Smooth muscle cell (in vitro differentiated cells): ENCODE measurements at regions not wholly inside any gene's neighbourhood (a gene's known extent, or its start where the extent isn't known, plus 50 kb on each side); places are given as distances from the start of the nearest gene placed in this dataset.

Experiments used
- DNase-seq: peaks from one replicate; lab custom pipeline; 2025; ENCODE audit not compliant: unreplicated experiment; lab: John Stamatoyannopoulos, UW
- H2AFZ ChIP-seq: fragments of 200-600 bp; sonication (generic); 2 replicates; pipeline ENCODE4 v1.6.0; 2016; ENCODE audit warnings: antibody characterized with exemption, low read depth, mild to moderate bottlenecking
- H3F3A ChIP-seq: fragments of 200-600 bp; sonication (generic); 2 replicates; pipeline ENCODE4 v1.6.0; 2017; ENCODE audit warnings: antibody characterized with exemption, low read depth
- H3K27ac ChIP-seq: fragments of 200-600 bp; sonication (generic); 2 replicates; pipeline ENCODE4 v1.5.1; 2016; ENCODE audit warnings: low read depth, mild to moderate bottlenecking
- H3K27me3 ChIP-seq: fragments of 200-600 bp; sonication (generic); 2 replicates; pipeline ENCODE4 v1.6.1; 2016; ENCODE audit warnings: low read depth, mild to moderate bottlenecking
- H3K36me3 ChIP-seq: fragments of 200-600 bp; sonication (generic); 2 replicates; pipeline ENCODE4 v1.5.1; 2016; ENCODE audit warnings: low read depth
- H3K4me1 ChIP-seq: fragments of 200-600 bp; sonication (generic); 2 replicates; pipeline ENCODE4 v1.5.1; 2016; ENCODE audit warnings: low read depth
- H3K4me2 ChIP-seq: fragments of 200-600 bp; sonication (generic); 2 replicates; pipeline ENCODE4 v1.6.0; 2016; ENCODE audit warnings: mild to moderate bottlenecking
- H3K4me3 ChIP-seq: fragments of 200-600 bp; sonication (generic); 2 replicates; pipeline ENCODE4 v1.5.1; 2016; ENCODE audit warnings: mild to moderate bottlenecking
- H3K79me2 ChIP-seq: fragments of 200-600 bp; sonication (generic); 2 replicates; pipeline ENCODE4 v1.6.0; 2016; ENCODE audit warnings: low read depth, mild to moderate bottlenecking
- H3K9ac ChIP-seq: fragments of 200-600 bp; sonication (generic); 2 replicates; pipeline ENCODE4 v1.6.0; 2016; ENCODE audit warnings: low read depth
- H3K9me3 ChIP-seq: fragments of 200-600 bp; sonication (generic); replicated peaks from 2 replicates; pipeline ENCODE4 v1.5.1; 2016; ENCODE audit warnings: low read depth
- H4K20me1 ChIP-seq: fragments of 200-600 bp; sonication (generic); 2 replicates; pipeline ENCODE4 v1.6.0; 2016; ENCODE audit warnings: low read depth
- CTCF ChIP-seq: fragments of 200-600 bp; sonication (generic); IDR thresholded peaks from 2 replicates; pipeline ENCODE4 v1.5.1; 2017; ENCODE audit warnings: borderline replicate concordance, mild to moderate bottlenecking, antibody characterized with exemption; ENCODE audit not compliant: insufficient read depth, poor library complexity, severe bottlenecking
- WGBS: methylation state at CpG from one replicate; pipeline ENCODE4 v1.1.7; 2016; ENCODE audit warnings: low lambda C conversion rate; 5-methylcytosine and 5-hydroxymethylcytosine counted together

GRCh38 chr10:37643187-37643586, 214.2 kb downstream of the ZNF248 start:
- DNase-seq: no peak
- Histone ChIP-seq H3F3A (no peaks in the 10 kb centered on the region), H3K79me2 (no peaks in the 10 kb centered on the region), H3K4me2 (no peak overlapping the region), H3K9ac (no peak overlapping the region), H3K27ac (no peak overlapping the region), H3K27me3 (no peaks in the 10 kb centered on the region), H3K36me3 (no peaks in the 10 kb centered on the region), H3K4me3 (no peak overlapping the region), H4K20me1 (no peaks in the 10 kb centered on the region), H3K9me3 (no peaks in the 10 kb centered on the region), H2AFZ (no peak overlapping the region), H3K4me1 (no peaks in the 10 kb centered on the region)
- 47% methylated on average over 1 of the region's 1 CpG for WGBS
- TF ChIP-seq CTCF: no peak

- H3K9ac ChIP-seq: no peak overlapping the region
- no peak for DNase-seq
- 77% methylated on average over 8 of the region's 8 CpGs for WGBS
- TF ChIP-seq CTCF: no peak
- no peaks in the 10 kb centered on the region for H3K4me1 ChIP-seq
- no peaks in the 10 kb centered on the region for H4K20me1 ChIP-seq
- no peaks in the 10 kb centered on the region for H3K9me3 ChIP-seq
- no peak overlapping the region for H3K4me3 ChIP-seq
- no peaks in the 10 kb centered on the region for H3K79me2 ChIP-seq
- no peaks in the 10 kb centered on the region for H3K27me3 ChIP-seq
- H3K27ac ChIP-seq: no peak overlapping the region
- no peaks in the 10 kb centered on the region for H3K36me3 ChIP-seq
- H3K4me2 ChIP-seq: no peak overlapping the region
- no peaks in the 10 kb centered on the region for H3F3A ChIP-seq
- no peak overlapping the region for H2AFZ ChIP-seq
Observed at GRCh38 chr10:37640301-37640700, 217.1 kb downstream of the ZNF248 start.

GRCh38 chr10:37639200-37639599, 218.2 kb downstream of the ZNF248 start:
- Histone ChIP-seq H3K4me2 (no peak overlapping the region), H3K27me3 (no peaks in the 10 kb centered on the region), H3K9ac (no peak overlapping the region), H3K79me2 (no peaks in the 10 kb centered on the region), H4K20me1 (no peaks in the 10 kb centered on the region), H3K4me3 (no peak overlapping the region), H3K36me3 (no peaks in the 10 kb centered on the region), H3K27ac (no peak overlapping the region), H3K9me3 (no peaks in the 10 kb centered on the region), H2AFZ (no peak overlapping the region), H3K4me1 (no peaks in the 10 kb centered on the region), H3F3A (no peaks in the 10 kb centered on the region)
- TF ChIP-seq CTCF: no peak
- WGBS: 67% methylated on average over 4 of the region's 5 CpGs
- DNase-seq: no peak

- H3K4me1 ChIP-seq: no peaks in the 10 kb centered on the region
- WGBS: 73% methylated on average over 1 of the region's 1 CpG
- no peak overlapping the region for H3K9ac ChIP-seq
Observed at GRCh38 chr10:37638569-37638968, 218.8 kb downstream of the ZNF248 start.

More at GRCh38 chr10:37638569-37638968, 218.8 kb downstream of the ZNF248 start:
- TF ChIP-seq CTCF: no peak
- no peak for DNase-seq
- Histone ChIP-seq H3K79me2 (no peaks in the 10 kb centered on the region), H3K36me3 (no peaks in the 10 kb centered on the region), H2AFZ (no peak overlapping the region), H3K4me2 (no peak overlapping the region), H3K27ac (no peak overlapping the region), H3K27me3 (no peaks in the 10 kb centered on the region), H3K4me3 (no peak overlapping the region), H4K20me1 (no peaks in the 10 kb centered on the region), H3K9me3 (no peaks in the 10 kb centered on the region), H3F3A (no peaks in the 10 kb centered on the region)
